ENCODE measurements at regions not wholly inside any gene's neighbourhood (a gene's known extent, or its start where the extent isn't known, plus 50 kb on each side); places are given as distances from the start of the nearest gene placed in this dataset.

DNA sequence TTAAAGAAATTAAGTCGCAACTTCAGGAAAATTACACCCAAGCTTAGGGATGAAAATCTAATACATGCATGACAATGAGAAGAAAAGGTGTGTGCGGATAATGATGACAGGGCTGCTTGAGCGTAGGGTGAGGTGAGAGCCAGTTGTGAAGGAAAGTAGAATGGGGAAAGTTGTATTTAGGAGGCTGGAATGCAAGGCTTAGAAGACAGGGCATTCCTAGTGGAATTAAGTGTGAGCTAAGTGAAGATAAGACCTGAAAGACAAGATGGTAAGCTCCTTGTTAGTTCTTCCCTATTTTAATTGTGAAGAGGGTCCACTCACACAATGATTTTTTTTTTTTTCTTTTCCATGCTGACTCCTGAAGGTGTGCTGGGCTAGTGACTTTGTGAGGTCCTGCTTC, 519.5 kb upstream of the SALL1 start:
- Histone ChIP-seq H3K4me1 (no peaks in the 10 kb centered on the region), H3K27ac (no peak overlapping the region), H3K9me3 (peaks cover 0 to 14% (median 0%) of the 10 kb centered on the region in 8 donors), H3K27me3 (replicated peaks in 1 of 7) (no peaks in the 10 kb centered on the region), H3K36me3 (no peaks in the 10 kb centered on the region), H3K4me3 (no peak overlapping the region)
- TF ChIP-seq POLR2AphosphoS5 (IDR thresholded peaks at IDR 0.05) (no peak), CTCF (IDR thresholded peaks at IDR 0.05 in 8 of 11, conservative IDR thresholded peaks at IDR 0.05 in 3 of 11) (no peak), POLR2A (IDR thresholded peaks at IDR 0.05) (no peak)
- 83 to 94% (median 87%) methylated on average over 3 of the region's 3 CpGs for WGBS, 5 donors
- DNase-seq, result no peak
- intact Hi-C loops (cut with DNase I; ENCODE audit: low total_unique reads), result no loop called here

DNA sequence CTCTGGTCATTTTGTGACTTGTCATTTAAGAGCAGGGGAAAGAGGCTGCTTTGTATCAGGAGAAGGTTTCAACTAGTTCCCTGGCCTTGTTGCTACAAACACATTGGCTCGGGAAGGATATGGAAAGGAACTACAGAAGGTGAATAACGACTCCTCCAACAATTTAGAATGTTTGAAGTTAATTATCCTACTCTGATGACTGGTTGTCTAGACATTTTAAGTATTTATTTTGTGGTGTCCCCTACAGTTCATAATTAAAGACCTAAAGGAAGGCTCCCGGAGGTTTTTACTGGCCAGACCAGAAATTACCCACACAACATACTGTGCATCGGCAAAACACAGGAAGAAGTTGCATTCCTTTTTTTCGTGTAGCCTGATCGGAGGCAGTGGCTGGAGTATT, 515.8 kb upstream of the SALL1 start:
- Histone ChIP-seq H3K27ac (no peak overlapping the region), H3K36me3 (no peaks in the 10 kb centered on the region), H3K4me1 (no peaks in the 10 kb centered on the region), H3K27me3 (replicated peaks in 1 of 7) (no peaks in the 10 kb centered on the region), H3K9me3 (peaks cover 0 to 13% (median 0%) of the 10 kb centered on the region in 8 donors), H3K4me3 (no peak overlapping the region)
- intact Hi-C loops (cut with DNase I; ENCODE audit: low total_unique reads), result no loop called here
- TF ChIP-seq POLR2A (IDR thresholded peaks at IDR 0.05), result no peak
- DNase-seq, result no peak
- 27 to 46% (median 37%) methylated on average over 6 of the region's 6 CpGs for WGBS, 5 donors

GRCh38 chr16:51666074-51666473, 515.0 kb upstream of the SALL1 start:
- WGBS, 5 donors, result 52 to 67% (median 62%) methylated on average over 6 of the region's 6 CpGs
- Histone ChIP-seq H3K4me1 (no peaks in the 10 kb centered on the region), H3K36me3 (no peaks in the 10 kb centered on the region), H3K27ac (no peak overlapping the region), H3K9me3 (peaks cover 0 to 13% (median 0%) of the 10 kb centered on the region in 8 donors), H3K4me3 (no peak overlapping the region), H3K27me3 (replicated peaks in 1 of 7) (no peaks in the 10 kb centered on the region)
- intact Hi-C loops (cut with DNase I; ENCODE audit: low total_unique reads), result no loop called here
- no peak for DNase-seq
- TF ChIP-seq POLR2AphosphoS5 (IDR thresholded peaks at IDR 0.05) (no peak), CTCF (IDR thresholded peaks at IDR 0.05 in 8 of 11, conservative IDR thresholded peaks at IDR 0.05 in 3 of 11) (no peak), POLR2A (IDR thresholded peaks at IDR 0.05) (no peak)

- Histone ChIP-seq H3K36me3 (no peaks in the 10 kb centered on the region), H3K9me3 (peaks cover 0 to 13% (median 0%) of the 10 kb centered on the region in 8 donors), H3K4me3 (no peak overlapping the region), H3K27me3 (replicated peaks in 1 of 7) (no peaks in the 10 kb centered on the region), H3K4me1 (no peaks in the 10 kb centered on the region), H3K27ac (no peak overlapping the region)
- TF ChIP-seq CTCF (IDR thresholded peaks at IDR 0.05 in 8 of 11, conservative IDR thresholded peaks at IDR 0.05 in 3 of 11) (no peak), POLR2A (IDR thresholded peaks at IDR 0.05) (no peak), POLR2AphosphoS5 (IDR thresholded peaks at IDR 0.05) (no peak)
- 71 to 93% (median 88%) methylated on average over 7 of the region's 7 CpGs for WGBS, 5 donors
- DNase-seq, result no peak
- intact Hi-C loops (cut with DNase I; ENCODE audit: low total_unique reads), result no loop called here
Measured at GRCh38 chr16:51665436-51665998, 514.4 kb upstream of the SALL1 start.

- Histone ChIP-seq H3K4me1 (no peaks in the 10 kb centered on the region), H3K27me3 (replicated peaks in 1 of 7) (no peaks in the 10 kb centered on the region), H3K4me3 (no peak overlapping the region), H3K27ac (no peak overlapping the region), H3K9me3 (peaks cover 0 to 22% (median 8%) of the 10 kb centered on the region in 8 donors), H3K36me3 (no peaks in the 10 kb centered on the region)
- intact Hi-C loops (cut with DNase I; ENCODE audit: low total_unique reads), result no loop called here
- DNase-seq, result no peak
- WGBS, 5 donors, result 86 to 94% (median 92%) methylated on average over 8 of the region's 8 CpGs
- no peak for TF ChIP-seq POLR2A (IDR thresholded peaks at IDR 0.05)
- no peak for TF ChIP-seq CTCF (IDR thresholded peaks at IDR 0.05 in 8 of 11, conservative IDR thresholded peaks at IDR 0.05 in 3 of 11)
- no peak for TF ChIP-seq POLR2AphosphoS5 (IDR thresholded peaks at IDR 0.05)
Measured at GRCh38 chr16:51658531-51658930, 507.5 kb upstream of the SALL1 start.
